ENCODE measurements at regions not wholly inside any gene's neighbourhood (a gene's known extent, or its start where the extent isn't known, plus 50 kb on each side); places are given as distances from the start of the nearest gene placed in this dataset.

GRCh38 chr5:103764403-103764802, 201.8 kb upstream of the NUDT12 start:
- H4K91ac ChIP-seq (ENCODE audit: insufficient read depth, low read depth, low read length), result no peak overlapping the region
- no peaks in the 10 kb centered on the region for H3K9me1 ChIP-seq (ENCODE audit: insufficient read depth, low read length)
- H2AK5ac ChIP-seq (ENCODE audit: low read depth, low read length), result no peak overlapping the region
- H3K36me3 ChIP-seq (ENCODE audit: control insufficient read depth, insufficient read depth, low read length), result no peaks in the 10 kb centered on the region
- H2BK15ac ChIP-seq (ENCODE audit: low read depth, low read length), result no peak overlapping the region
- no peak overlapping the region for H4K8ac ChIP-seq (ENCODE audit: low read depth in 2 of 2, low read length in 2 of 2)
- H2AFZ ChIP-seq (replicated peaks; ENCODE audit: low read length, poor library complexity), result no peak overlapping the region
- H2BK20ac ChIP-seq (ENCODE audit: low read depth, low read length), result no peak overlapping the region
- BruUV-seq (replicated peaks), result no TSS peak
- H2BK120ac ChIP-seq (ENCODE audit: low read depth, low read length), result no peak overlapping the region
- H3K27ac ChIP-seq (ENCODE audit: insufficient read depth, low read length), result no peak overlapping the region
- no peak overlapping the region for H3K4me3 ChIP-seq (ENCODE audit: insufficient read depth, low read depth, low read length)
- H3K14ac ChIP-seq (replicated peaks; ENCODE audit: low read depth, low read length), result no peak overlapping the region
- H3K4me2 ChIP-seq (ENCODE audit: low read depth, low read length), result no peak overlapping the region
- H3K27me3 ChIP-seq (ENCODE audit: control insufficient read depth, insufficient read depth, low read length), result no peaks in the 10 kb centered on the region
- no peak overlapping the region for H3K56ac ChIP-seq (ENCODE audit: extremely low read depth, insufficient read depth, low read length)
- no peak for ATAC-seq (ENCODE audit: low read depth)
- intact Hi-C loops (cut with micrococcal nuclease) (no loop called here), dilution Hi-C loops (cut with HindIII; ENCODE audit: low sequenced_read_pairs, unreplicated experiment) (no loop called here), in situ Hi-C loops (cut with MboI; ENCODE audit: low sequenced_read_pairs) (no loop called here)
- H3K18ac ChIP-seq (ENCODE audit: low read depth, low read length), result no peak overlapping the region
- H3K4me1 ChIP-seq (ENCODE audit: control insufficient read depth, insufficient read depth, low read length), result no peaks in the 10 kb centered on the region
- CTCF ChIA-PET, result no interaction called here
- no peak overlapping the region for H3K4ac ChIP-seq (ENCODE audit: low read depth, low read length)
- POLR2A ChIA-PET (ENCODE audit: unreplicated experiment), result no interaction called here
- no peaks in the 10 kb centered on the region for H3K79me1 ChIP-seq (ENCODE audit: low read depth in 1 of 2, low read length in 2 of 2)
- H3K9me3 ChIP-seq (ENCODE audit: control insufficient read depth, insufficient read depth, low read length), result no peaks in the 10 kb centered on the region
- no peak overlapping the region for H3K9ac ChIP-seq (ENCODE audit: low read depth, low read length)
- H2AK9ac ChIP-seq (replicated peaks; ENCODE audit: low read depth, low read length, poor library complexity), result no peak overlapping the region
- H2BK5ac ChIP-seq (ENCODE audit: low read depth, low read length, poor library complexity, severe bottlenecking), result no peak overlapping the region
- no peaks in the 10 kb centered on the region for H4K20me1 ChIP-seq (ENCODE audit: insufficient read depth, low read length)
- 70% methylated on average over 2 of the region's 10 CpGs; no CpG with 5 or more reads in 1 of the 2 experiments for WGBS, 2 experiments (ENCODE audit: extremely low coverage in 2 of 2, insufficient read length in 1 of 2)
- no peak for DNase-seq
- no peak overlapping the region for H3K23ac ChIP-seq (ENCODE audit: low read depth, low read length)
- TF ChIP-seq CHD1 (IDR thresholded peaks at IDR 0.05; ENCODE audit: low read depth, low read length), result no peak
- TF ChIP-seq MAFK (IDR thresholded peaks at IDR 0.05; ENCODE audit: low read depth, low read length), result no peak
- no peak for TF ChIP-seq POLR2A (IDR thresholded peaks at IDR 0.05; ENCODE audit: low read depth, low read length)
- TF ChIP-seq ELK1 (IDR thresholded peaks at IDR 0.05; ENCODE audit: borderline replicate concordance, low read depth, low read length), result no peak
- no peak for TF ChIP-seq RAD21 (IDR thresholded peaks at IDR 0.05; ENCODE audit: low read length)
- TF ChIP-seq NFE2L2 (IDR thresholded peaks at IDR 0.05; ENCODE audit: low read depth, low read length), result no peak
- no peak for TF ChIP-seq MXI1 (IDR thresholded peaks at IDR 0.05; ENCODE audit: borderline replicate concordance, low read depth, low read length)
- no peak for TF ChIP-seq SMC3 (IDR thresholded peaks at IDR 0.05; ENCODE audit: low read depth, low read length)
- TF ChIP-seq RCOR1 (IDR thresholded peaks at IDR 0.05; ENCODE audit: insufficient replicate concordance, low read length), result no peak
- no peak for TF ChIP-seq CEBPB (IDR thresholded peaks at IDR 0.05; ENCODE audit: low read depth, low read length)
- TF ChIP-seq FOS (IDR thresholded peaks at IDR 0.05; ENCODE audit: low read depth, low read length), result no peak
- no peak for TF ChIP-seq MAZ (IDR thresholded peaks at IDR 0.05; ENCODE audit: borderline replicate concordance, low read depth, low read length)
- TF ChIP-seq RFX5 (IDR thresholded peaks at IDR 0.05; ENCODE audit: low read depth, low read length), result no peak
- TF ChIP-seq USF2 (IDR thresholded peaks at IDR 0.05; ENCODE audit: low read depth, low read length), result no peak
- TF ChIP-seq BHLHE40 (IDR thresholded peaks at IDR 0.05; ENCODE audit: low read depth, low read length), result no peak
- TF ChIP-seq CTCF (conservative IDR thresholded peaks at IDR 0.05; ENCODE audit: low read depth, low read length), result no peak
- no peak overlapping the region for H4K5ac ChIP-seq (ENCODE audit: low read depth, low read length)

Data from IMR-90 (cell line).